GM21723 (cell line): ENCODE measurements at regions not wholly inside any gene's neighbourhood (a gene's known extent, or its start where the extent isn't known, plus 50 kb on each side); places are given as distances from the start of the nearest gene placed in this dataset.
"Not testable (repeated sequence)": the region's sequence is repeated elsewhere in the genome, so short reads cannot be mapped to it uniquely, and the experiment has no call there.

Source experiments
- ATAC-seq: cut with Tn5 transposase; IDR thresholded peaks from one replicate; pipeline ENCODE4 v1.9.1; 2021; ENCODE audit warnings: mild to moderate bottlenecking, moderate library complexity; ENCODE audit not compliant: unreplicated experiment

GRCh38 chr18:59057493-59057795 lies 82.2 kb upstream of the SEC11C start:
- ATAC-seq: no peak

GRCh38 chr18:59057969-59058368 lies 81.7 kb upstream of the SEC11C start:
- ATAC-seq: no peak

GRCh38 chr18:59059140-59059539 lies 80.5 kb upstream of the SEC11C start:
- no peak for ATAC-seq

GRCh38 chr18:59060551-59060950 lies 79.1 kb upstream of the SEC11C start:
- no peak for ATAC-seq

- ATAC-seq: no peak
Observed at GRCh38 chr18:59061914-59062642, 77.6 kb upstream of the SEC11C start.

GRCh38 chr18:59062643-59063006 lies 77.1 kb upstream of the SEC11C start:
- ATAC-seq: no peak

- ATAC-seq: no peak
Observed at GRCh38 chr18:59063300-59063906, 76.3 kb upstream of the SEC11C start.

GRCh38 chr18:59063912-59064311 lies 75.8 kb upstream of the SEC11C start:
- no peak for ATAC-seq

- no peak for ATAC-seq
Observed at GRCh38 chr18:59065684-59066083, 74.0 kb upstream of the SEC11C start.

GRCh38 chr18:59067873-59068272 lies 71.8 kb upstream of the SEC11C start:
- ATAC-seq: no peak

GRCh38 chr18:59068276-59069071 lies 71.2 kb upstream of the SEC11C start:
- ATAC-seq: no peak

- peak; percentile 73 for ATAC-seq
Observed at GRCh38 chr18:59070181-59070912, 69.3 kb upstream of the SEC11C start.

GRCh38 chr18:59072727-59073421 lies 66.8 kb upstream of the SEC11C start:
- peak; percentile 62 for ATAC-seq

GRCh38 chr18:59075923-59076322 lies 63.8 kb upstream of the SEC11C start:
- no peak for ATAC-seq

- ATAC-seq: no peak
Observed at GRCh38 chr18:59079264-59079663, 60.4 kb upstream of the SEC11C start.

- not testable (repeated sequence) for ATAC-seq
Observed at GRCh38 chr18:59079687-59080501, 59.8 kb upstream of the SEC11C start.

- no peak for ATAC-seq
Observed at GRCh38 chr18:59083136-59083818, 56.4 kb upstream of the SEC11C start.

- no peak for ATAC-seq
Observed at GRCh38 chr18:59085126-59085794, 54.4 kb upstream of the SEC11C start.

- no peak for ATAC-seq
Observed at GRCh38 chr18:59085797-59086196, 53.9 kb upstream of the SEC11C start.
